ENCODE measurements at regions not wholly inside any gene's neighbourhood (a gene's known extent, or its start where the extent isn't known, plus 50 kb on each side); places are given as distances from the start of the nearest gene placed in this dataset.

GRCh38 chr12:58433959-58434358, 486.3 kb downstream of the LRIG3 start:
- peak; percentile 59 for DNase-seq

GRCh38 chr12:58434726-58435125, 485.6 kb downstream of the LRIG3 start:
- no peak for DNase-seq

GRCh38 chr12:58435647-58436046, 484.7 kb downstream of the LRIG3 start:
- no peak for DNase-seq

GRCh38 chr12:58441483-58441882, 478.8 kb downstream of the LRIG3 start:
- DNase-seq = no peak

GRCh38 chr12:58443273-58443980, 476.9 kb downstream of the LRIG3 start:
- DNase-seq = peak; percentile 72

- DNase-seq = peak; percentile 48
These were observed 476.3 kb downstream of the LRIG3 start for GRCh38 chr12:58443981-58444371.

GRCh38 chr12:58450868-58451482, 469.3 kb downstream of the LRIG3 start:
- DNase-seq = no peak

GRCh38 chr12:58452546-58452945, 467.8 kb downstream of the LRIG3 start:
- DNase-seq = no peak

GRCh38 chr12:58453306-58453705, 467.0 kb downstream of the LRIG3 start:
- no peak for DNase-seq

- no peak for DNase-seq
These were observed 465.2 kb downstream of the LRIG3 start for GRCh38 chr12:58455136-58455535.

- no peak for DNase-seq
These were observed 462.2 kb downstream of the LRIG3 start for GRCh38 chr12:58458102-58458501.

- DNase-seq = no peak
These were observed 461.1 kb downstream of the LRIG3 start for GRCh38 chr12:58459191-58459590.

- peak; percentile 60 for DNase-seq
These were observed 457.3 kb downstream of the LRIG3 start for GRCh38 chr12:58463051-58463450.

- no peak for DNase-seq
These were observed 454.9 kb downstream of the LRIG3 start for GRCh38 chr12:58465418-58465817.

- DNase-seq = no peak
These were observed 449.9 kb downstream of the LRIG3 start for GRCh38 chr12:58470266-58471010.

- DNase-seq = peak; percentile 17
These were observed 440.9 kb downstream of the LRIG3 start for GRCh38 chr12:58479401-58479800.

GRCh38 chr12:58481811-58482210, 438.5 kb downstream of the LRIG3 start:
- no peak for DNase-seq

- no peak for DNase-seq
These were observed 433.0 kb downstream of the LRIG3 start for GRCh38 chr12:58487255-58487654.

GRCh38 chr12:58487678-58488161, 432.6 kb downstream of the LRIG3 start:
- DNase-seq = no peak

GRCh38 chr12:58489394-58489793, 430.9 kb downstream of the LRIG3 start:
- DNase-seq = no peak

GRCh38 chr12:58491306-58491705, 429.0 kb downstream of the LRIG3 start:
- DNase-seq = peak; percentile 29

GRCh38 chr12:58496411-58497190, 423.7 kb downstream of the LRIG3 start:
- peak; percentile 55 for DNase-seq

- no peak for DNase-seq
These were observed 419.9 kb downstream of the LRIG3 start for GRCh38 chr12:58500399-58500798.

Measured in DMS53 (cell line).